ENCODE measurements at regions not wholly inside any gene's neighbourhood (a gene's known extent, or its start where the extent isn't known, plus 50 kb on each side); places are given as distances from the start of the nearest gene placed in this dataset.
A peak's percentile ranks its signal among the peaks of the same experiment; 100 is the strongest.
"Not testable (repeated sequence)": the region's sequence is repeated elsewhere in the genome, so short reads cannot be mapped to it uniquely, and the experiment has no call there.

DNA sequence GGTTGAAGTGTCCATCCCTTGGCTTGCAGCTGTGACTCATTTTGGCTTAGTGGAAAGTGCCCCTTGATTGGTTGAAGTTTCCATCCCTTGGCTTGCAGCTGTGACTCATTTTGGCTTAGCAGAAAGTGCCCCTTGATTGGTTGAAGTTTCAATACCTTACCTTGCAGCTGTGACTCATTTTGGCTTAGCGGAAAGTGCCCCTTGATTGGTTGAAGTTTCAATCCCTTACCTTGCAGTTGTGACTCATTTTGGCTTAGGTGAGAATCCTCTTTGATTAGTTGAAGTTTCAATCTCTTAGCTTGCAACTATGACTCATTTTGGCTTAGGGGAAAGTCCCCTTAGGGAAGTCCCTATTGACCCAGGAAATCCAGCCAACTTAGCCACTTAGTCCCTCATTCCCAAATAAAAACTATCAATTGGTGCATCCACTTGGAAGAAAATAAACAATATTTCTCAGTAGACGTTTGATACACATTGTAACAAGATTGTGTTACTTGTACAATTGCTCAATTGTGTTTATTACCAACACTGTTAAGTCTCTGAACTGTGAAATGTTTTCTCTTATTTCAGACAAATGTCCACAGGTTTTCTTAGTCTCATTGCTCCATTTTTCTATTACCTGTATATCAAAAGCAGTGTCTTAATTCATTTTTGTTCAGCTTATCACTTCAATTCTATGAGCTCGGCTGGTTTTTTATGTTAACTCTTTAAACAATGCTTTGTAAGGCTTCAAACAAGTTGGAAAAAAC lies 2308.8 kb upstream of the ACO1 start:
- peak in 3 of 5 experiments; percentile 2 to 71 (median 5) for DNase-seq

DNA sequence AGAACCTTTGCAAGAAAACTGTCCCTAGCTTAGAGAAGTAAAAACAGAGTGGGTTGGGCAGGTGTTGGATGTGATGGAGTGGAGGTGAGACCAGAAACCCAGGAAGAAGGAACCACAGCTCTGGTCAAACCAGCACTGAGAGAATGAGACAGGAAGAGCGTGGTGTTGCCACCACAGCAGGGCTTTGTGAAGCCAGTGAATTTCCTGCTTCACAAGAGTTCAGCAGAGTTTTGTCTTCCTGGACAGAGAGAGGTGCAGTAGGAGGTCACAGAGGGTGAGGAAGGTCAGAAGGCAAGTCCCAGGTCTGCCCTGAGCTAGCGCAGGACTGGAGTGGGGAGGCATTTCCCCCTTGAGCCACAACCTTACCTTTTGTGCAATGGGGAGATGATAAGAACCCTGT lies 2306.2 kb upstream of the ACO1 start:
- peak in 1 of 5 experiments; percentile 29 for DNase-seq

DNA sequence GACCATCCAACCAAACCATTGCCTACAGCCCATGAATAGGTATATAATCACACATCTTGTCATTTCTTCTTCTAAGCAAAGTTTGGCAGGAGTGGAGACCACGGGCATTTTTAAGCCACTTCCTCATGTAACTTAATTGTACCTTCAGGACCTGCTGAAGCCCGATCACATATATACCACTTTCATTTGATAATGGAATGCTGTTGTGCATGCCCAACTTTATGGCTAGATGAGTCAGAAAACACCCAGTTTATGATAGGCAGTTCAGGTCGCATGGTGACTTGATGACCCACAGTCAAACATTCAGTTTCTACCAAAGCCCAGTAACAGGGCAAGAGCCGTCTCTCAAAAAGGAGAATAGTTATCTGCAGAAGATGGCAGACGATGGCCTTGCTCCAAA lies 2295.0 kb upstream of the ACO1 start:
- DNase-seq = no peak

DNA sequence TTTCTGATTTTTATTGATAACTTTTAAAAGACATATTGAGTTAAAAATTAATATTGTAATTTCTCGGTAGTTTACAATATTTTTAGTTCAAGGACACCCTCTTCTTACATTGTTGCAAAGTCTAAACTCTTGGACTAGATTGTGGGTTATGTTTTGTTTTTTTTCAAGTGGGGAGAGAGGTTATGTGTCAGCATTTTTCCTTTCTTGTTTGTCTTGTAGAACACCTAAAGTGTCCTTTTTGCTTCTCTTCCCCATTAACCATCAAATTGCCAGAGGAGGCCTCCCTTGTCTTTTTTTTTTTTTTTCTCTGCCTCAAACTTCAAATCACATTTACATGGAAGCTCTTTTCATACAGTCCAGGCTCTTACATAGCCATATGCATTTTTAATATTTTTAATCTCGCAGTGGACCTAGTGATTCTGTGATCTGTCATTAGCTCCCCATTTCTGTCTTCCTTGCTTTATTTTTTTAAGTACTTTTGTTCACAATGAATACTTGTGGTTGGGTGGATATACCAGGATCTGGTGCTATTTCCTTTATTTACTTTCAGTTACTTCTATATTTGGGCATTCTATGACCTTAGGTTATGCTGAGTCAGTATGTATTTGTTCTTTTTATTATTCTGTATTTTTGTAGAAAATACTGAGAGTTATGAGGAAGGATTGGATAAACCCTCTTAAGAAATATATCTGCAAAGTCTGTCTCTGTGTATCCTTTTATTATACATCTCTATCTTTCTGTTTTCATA lies 2280.6 kb upstream of the ACO1 start:
- DNase-seq = no peak

DNA sequence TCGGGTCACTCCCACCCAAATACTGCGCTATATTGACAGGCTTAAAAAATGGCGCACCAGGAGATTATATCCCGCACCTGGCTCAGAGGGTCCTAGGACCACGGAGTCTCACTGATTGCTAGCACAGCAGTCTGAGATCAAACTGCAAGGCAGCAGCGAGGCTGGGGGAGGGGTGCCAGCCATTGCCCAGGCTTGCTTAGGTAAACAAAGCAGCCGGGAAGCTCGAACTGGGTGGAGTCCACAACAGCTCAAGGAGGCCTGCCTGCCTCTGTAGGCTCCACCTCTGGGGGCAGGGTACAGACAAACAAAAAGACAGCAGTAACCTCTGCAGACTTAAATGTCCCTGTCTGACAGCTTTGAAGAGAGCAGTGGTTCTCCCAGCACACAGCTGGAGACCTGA lies 2277.3 kb upstream of the ACO1 start:
- DNase-seq = not testable (repeated sequence)

DNA sequence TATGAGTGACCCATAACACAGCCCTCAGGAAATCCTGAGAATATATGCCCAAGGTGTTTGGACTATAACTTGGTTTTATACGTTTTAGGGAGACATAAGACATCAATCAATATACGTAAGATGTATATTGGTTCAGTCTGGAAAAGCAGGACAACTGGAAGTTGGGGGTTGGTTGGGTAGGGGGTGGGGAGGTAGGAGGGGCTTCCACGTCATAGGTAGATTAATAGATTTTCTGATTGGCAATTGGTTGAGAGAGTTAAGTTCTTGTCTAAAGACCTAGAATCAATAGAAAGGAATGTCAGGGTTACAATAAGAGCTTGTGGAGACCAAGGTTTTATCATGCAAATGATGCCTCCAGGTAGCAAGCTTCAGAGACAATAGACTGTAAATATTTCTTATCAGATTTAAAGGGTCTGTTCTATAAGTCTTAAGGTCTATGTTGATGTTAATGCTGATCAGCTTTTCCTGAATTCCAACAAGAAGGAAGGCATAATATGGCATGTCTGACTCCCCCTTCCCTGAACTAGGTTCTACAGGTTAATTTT lies 2267.7 kb upstream of the ACO1 start:
- no peak for DNase-seq

DNA sequence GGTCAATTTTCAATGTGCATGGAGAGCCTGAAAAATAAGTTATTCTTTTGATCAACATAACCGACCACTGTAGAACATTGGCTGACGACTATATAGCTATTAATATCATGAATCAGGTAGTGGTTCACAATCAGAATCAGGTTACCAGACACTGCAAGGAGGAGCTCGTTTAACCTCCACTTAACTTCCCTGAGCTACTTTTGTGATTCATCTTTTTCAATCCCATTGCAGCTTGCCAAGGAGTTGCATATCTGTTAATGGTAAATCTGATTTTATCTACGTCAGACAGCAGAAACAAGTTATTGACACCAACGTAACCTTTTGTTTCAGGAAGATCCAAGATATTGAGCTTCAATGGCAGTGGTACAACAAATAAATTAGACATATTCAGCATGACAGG lies 2263.8 kb upstream of the ACO1 start:
- DNase-seq = no peak

DNA sequence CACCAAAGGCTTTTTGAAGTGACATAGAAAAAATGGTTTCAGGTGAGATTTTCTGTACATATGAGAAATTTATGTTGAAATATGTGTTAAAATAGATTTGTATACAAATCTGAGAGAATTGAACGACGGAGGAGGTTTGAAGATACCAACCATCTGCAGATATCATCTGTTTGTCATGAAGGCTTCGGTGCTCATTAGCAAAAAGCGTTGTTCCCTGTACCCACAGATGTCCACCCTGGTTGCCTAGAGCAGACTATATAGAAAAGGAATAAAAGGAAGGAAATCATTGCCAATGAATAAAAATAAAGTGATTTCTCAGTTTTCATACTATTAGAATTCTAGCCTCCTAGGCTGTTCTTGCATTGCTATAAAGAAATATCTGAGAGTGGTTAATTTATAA lies 2262.8 kb upstream of the ACO1 start:
- no peak for DNase-seq

DNA sequence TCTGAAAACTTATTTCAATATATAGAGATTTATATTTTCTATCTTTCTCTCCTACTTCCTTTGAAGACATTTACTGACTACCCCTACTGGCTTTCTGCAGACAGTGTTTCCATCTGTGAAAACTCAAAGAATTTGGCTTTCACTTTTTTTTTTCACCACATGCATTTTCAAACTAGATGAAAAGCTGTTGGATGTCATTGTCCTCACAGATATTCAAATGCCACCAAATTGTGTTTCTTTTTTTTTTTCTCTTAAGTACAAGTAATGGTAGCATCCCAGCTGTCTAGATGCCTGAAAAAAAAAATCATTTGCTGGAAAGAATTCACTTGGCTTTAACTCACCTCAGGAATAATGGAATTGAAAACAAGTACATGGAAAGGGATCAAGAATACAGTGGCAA lies 2258.6 kb upstream of the ACO1 start:
- DNase-seq = no peak

DNA sequence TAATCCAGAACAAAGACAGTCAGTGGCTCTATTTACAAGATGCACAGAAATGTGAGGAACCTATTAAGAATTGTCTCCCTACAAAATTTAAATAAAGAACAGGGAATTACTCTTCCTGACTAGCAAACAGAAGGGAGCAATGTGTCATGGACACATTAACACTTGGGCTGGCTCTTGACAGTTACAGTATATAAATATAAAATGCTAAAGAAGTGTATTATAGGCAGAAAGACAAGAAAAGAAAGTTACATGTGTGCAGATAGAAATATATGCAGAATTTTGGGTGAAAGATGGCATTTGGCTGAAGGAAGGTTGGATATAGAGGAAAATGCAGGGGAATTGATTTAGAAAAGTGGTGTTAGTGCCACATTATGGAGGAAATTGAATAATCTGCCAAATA lies 2257.1 kb upstream of the ACO1 start:
- DNase-seq = no peak

DNA sequence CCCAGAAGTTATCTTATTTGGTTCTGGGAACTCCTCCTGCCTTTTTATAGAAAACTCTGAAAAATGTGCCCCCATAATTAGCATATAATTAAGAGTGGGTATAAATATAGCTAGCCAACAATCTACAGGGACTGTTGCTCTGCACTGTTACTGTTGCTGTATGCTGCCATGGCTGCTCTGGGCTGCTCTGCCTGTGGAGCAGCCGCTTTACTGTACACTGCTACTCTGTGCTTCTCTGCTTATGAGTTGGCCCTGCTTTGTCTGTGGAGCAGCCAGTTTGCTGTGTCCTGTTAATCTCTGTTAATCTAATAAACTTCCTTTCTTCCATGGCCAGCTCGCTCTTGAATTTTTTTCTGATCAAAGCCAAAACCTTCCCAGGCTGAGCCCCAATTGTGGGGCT lies 2244.0 kb upstream of the ACO1 start:
- DNase-seq = no peak

DNA sequence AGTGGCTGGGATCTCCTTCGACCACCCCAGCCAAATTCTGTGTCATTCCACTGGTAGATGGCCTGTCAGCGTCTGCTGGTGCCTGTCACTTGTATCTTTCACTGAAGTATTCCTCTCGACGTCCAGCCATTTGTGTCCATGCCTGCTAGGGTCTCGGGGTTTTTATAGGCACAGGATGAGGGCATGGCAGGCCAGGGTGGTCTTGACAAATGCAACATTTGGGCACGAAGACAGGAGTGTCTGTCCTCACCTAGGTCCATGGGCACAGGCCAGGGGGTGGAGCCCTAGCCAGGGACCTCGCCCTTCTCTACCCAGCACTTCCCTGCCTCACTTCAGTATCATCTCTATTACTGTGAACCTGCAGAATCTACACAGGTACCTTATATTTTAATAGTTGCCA lies 2223.9 kb upstream of the ACO1 start:
- DNase-seq = no peak

DNA sequence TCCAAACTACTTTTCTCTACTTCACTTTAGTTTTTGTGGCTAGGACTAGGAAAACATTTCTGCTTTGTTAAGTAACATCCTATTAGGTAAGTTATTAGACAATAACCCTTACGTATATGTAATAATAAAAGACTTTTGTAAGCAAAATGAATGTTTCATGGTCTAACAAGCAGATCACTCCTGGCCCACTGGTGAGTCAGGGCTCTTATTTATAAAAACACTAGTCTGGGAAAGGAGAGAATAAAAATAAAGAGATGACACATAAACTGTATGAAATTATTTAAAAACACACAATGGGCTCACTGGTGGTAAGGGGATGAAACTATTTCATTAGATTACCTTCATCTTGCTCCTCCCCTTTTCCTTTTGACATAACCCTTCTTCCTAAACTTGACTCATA lies 2212.2 kb upstream of the ACO1 start:
- DNase-seq = no peak

DNA sequence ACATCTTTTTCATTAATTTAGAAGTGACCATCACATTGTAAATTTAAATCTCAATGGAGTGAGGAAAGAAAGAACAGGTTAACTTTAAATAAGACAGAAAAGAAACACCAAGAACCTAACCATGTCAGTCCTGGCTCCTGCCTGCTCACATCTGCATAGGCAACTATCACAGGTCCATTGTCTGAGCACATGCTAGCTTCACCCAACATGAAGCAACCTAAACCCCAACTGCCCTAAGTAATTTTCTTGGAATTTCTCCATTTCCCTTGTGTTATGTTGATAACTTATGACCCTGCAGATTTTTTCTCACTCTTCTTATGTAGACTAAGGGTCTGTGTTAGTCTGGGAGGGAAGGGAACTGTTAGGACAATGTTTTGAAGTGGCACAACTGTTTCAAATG lies 2205.8 kb upstream of the ACO1 start:
- DNase-seq = no peak

DNA sequence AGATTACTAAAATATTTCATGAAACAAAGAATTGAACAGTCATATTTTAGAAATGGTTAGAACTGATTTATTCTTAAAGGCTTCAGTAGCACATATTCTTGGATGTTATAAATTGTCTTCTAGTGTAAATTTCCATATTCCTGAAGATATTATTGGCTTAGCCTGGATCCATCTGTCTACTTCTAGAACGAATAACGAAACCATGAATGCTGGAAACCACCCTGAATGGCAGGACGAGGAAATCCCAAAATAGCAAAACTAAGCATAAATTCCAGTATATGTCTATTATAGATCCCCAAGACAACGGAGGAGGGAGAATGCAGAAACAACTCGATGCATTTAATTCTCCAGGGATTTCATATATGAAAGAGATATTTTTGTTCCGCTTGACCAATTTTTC lies 2191.0 kb upstream of the ACO1 start:
- DNase-seq = no peak

DNA sequence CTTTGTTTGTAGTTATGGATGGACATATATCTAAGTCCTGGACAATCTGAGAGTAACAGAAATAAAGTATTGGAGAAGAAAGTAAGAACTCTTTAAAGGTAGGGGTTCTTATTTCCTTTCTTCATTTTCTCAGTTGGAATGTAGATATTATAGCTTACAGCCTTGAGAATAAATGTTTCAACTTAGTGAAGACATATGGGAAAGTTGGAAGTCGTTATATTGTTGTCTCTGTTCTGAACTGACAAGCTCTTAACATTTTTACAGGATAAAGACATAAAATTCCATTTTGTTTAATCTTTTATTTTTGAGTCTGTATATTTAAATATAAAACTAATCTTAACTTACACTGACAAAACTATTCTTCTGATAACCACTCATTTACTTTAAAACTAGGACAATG lies 2187.5 kb upstream of the ACO1 start:
- DNase-seq = no peak

DNA sequence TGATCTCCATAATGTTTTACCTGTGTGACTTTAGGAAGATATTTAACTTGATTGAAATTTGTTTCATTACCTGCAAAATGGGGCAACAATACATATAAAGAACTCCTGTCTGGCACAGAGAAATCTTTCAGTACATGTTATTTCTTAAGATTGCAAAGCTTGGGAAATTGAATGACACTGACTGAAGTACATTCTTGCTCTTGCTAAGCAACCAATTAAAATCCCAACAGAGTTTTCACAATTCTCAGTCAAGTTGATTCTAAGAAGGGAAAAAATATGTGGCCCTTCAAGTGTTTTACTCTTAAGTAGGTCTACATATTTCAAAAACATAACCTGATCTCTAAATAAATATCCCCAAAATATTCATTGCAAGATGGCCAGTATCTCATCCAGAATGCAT lies 2187.0 kb upstream of the ACO1 start:
- no peak for DNase-seq

DNA sequence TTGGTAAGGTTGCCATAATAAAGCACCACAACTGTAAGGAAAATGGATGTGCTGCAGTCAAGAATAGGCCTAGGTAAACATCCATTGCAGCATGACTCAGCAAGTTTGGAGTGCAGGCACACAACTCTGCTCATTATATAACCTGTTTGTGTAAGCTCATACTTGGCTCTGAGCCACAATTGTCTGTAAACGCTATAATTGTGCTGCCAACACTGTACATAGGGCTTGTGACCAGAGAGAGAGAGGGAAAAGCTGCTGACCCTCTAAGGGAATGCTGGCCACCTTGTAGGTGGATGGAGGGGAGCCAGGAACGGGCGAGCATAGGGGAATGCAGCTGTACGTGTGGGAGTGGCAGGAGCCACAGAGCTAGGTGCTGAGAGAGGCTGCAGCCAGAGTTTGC lies 2186.5 kb upstream of the ACO1 start:
- peak in 1 of 5 experiments; percentile 9 for DNase-seq

DNA sequence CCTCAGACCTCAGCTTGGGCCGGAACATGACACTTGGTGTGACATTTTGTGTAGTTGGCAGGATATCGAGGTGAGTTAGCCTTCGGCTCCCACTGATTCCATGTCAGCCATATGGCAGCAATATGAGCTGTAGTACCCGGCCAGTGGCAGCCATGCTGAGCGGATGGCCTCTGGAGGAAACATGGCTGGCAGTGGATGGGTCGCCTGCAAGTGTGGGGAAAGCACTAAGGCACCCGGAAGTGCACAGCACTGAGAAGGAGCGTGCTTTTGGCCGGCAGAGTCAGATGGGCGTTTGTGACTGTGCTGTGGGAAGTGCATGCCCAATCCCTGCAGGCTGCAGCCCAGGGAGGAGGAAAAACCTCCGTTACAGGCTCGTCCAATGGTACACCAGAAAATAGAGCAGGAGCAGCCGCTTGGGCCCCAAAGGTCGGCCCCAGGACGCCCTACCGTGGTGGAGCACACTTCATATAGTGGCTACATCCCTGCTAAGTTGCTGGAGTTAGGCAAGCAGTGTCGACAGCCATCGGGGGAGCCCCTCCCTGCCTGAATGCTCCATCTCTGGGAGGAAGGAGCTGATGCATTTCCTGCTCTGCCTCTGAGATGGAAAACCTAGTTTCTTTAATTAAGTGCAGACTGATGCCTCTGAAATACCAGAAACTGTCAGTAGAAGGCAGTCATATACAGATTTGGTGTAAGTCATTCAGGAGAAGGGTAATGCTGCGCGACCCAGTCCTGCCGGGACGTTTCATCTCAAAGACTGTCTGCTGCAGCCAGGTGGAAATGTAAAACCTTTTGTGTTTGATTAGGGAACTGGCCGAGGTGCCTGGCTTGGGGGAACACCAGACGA lies 2185.8 kb upstream of the ACO1 start:
- DNase-seq = no peak

DNA sequence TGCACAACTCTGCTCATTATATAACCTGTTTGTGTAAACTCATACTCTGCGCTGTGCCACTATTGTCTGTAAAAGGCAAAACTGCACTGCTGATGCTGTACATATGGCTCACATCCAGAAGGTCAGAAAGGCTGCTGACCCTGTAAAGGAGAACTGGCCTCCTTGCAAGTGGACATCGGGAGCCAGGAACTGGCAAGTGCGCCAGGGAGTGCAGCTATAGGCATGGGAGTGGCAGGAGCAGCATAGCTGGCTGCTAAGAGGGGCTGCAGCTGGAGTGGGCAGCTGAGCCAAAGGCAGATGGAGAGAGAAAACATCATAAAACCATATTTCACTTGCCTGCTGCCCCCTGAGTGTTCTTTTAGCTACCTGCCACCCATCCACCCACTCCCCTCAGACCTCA lies 2183.4 kb upstream of the ACO1 start:
- no peak for DNase-seq

DNA sequence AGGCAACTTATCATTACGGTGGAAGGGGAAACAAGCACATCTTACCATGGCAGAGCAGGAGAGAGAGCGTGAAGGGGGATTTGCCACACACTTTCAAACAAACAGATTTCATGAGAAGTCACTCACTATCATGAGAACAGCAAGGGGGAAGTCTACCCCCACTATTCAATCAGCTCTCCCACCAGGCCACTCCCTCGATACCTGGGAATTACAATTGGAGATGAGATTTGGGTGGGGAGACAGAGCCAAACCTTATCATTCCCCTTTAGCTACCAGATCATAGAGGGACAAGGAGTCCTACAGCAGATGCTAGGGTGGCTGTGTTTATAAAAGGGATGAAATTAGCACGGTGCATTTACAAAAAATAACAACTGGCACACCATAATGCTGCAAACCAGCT lies 2149.4 kb upstream of the ACO1 start:
- DNase-seq = no peak

DNA sequence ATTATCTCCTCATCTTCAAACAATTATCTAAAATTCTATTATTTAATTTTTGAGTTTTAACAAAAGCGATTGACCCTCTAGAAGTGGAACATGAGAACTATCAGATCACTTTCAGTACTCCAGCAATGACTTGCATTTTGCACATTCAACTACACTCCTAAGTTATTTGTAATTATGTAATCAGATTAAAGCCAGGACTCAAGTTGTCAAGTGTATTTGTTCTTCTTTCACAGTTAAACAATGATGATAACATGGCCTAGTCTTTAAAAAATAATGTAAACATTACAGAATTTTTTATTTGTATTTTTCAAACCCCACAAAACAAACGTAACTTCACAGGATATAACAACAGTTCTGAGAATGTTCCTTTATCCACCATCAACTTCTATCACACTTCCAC lies 2148.9 kb upstream of the ACO1 start:
- no peak for DNase-seq

DNA sequence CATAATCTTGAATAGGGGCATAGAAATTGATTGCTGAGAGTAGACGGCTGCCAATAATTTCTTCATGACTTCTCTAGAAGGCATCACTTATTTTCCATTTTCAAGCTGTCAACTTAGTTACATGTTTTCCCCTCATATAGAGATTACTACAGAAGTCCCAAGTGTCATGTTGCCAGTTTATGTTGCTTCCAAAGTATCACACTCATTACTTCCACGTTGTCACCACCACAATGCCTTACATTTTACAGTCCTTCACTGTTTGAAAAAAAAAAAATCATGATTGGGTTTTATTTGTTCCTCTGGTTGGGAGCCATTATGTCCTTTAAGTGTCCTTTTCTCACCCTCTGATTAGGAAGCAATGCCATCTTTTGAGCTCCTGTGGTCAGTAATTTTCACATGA lies 2144.6 kb upstream of the ACO1 start:
- no peak for DNase-seq

Measured in T-helper 2 cell (primary cell).